ENCODE measurements at regions not wholly inside any gene's neighbourhood (a gene's known extent, or its start where the extent isn't known, plus 50 kb on each side); places are given as distances from the start of the nearest gene placed in this dataset.

- DNase-seq (ENCODE audit: low read depth) = no peak
- no peak for TF ChIP-seq CTCF (IDR thresholded peaks at IDR 0.05; ENCODE audit: insufficient read depth, low read depth, low read length, missing control alignments)
- H3K4me3 ChIP-seq (ENCODE audit: low read depth, low read length) = no peak overlapping the region
Measured at GRCh38 chr18:47720741-47721140, 209.7 kb downstream of the SMAD2 start.

- TF ChIP-seq CTCF (IDR thresholded peaks at IDR 0.05; ENCODE audit: insufficient read depth, low read depth, low read length, missing control alignments) = no peak
- DNase-seq (ENCODE audit: low read depth) = no peak
Measured at GRCh38 chr18:47719096-47719780, 211.2 kb downstream of the SMAD2 start.

DNA sequence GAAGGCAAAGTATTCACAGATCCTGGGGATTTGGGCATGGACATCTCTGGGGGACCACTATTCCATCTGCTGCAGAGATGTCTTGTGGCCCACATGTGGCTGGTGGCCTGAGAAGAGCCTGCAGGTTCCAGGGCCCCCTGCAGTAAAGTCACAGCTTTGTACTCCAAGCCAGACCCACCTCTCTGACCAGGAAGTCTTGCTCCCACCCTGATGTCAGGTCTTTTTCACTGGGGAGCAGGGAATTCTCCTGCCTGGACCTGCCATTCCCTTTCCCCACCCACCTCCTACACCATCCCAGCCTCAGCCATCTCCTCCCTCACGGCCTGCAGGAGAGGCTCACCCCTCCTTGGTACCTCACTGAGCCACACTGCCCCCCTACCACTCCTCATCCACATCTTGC lies 211.8 kb downstream of the SMAD2 start:
- TF ChIP-seq CTCF (IDR thresholded peaks at IDR 0.05; ENCODE audit: insufficient read depth, low read depth, low read length, missing control alignments) = no peak
- H3K4me3 ChIP-seq (ENCODE audit: low read depth, low read length) = no peak overlapping the region
- no peak for DNase-seq (ENCODE audit: low read depth)

More at GRCh38 chr18:47719096-47719780, 211.2 kb downstream of the SMAD2 start:
- H3K4me3 ChIP-seq (ENCODE audit: low read depth, low read length) = no peak overlapping the region

- no peak for TF ChIP-seq CTCF (IDR thresholded peaks at IDR 0.05; ENCODE audit: insufficient read depth, low read depth, low read length, missing control alignments)
- no peak for DNase-seq (ENCODE audit: low read depth)
- H3K4me3 ChIP-seq (ENCODE audit: low read depth, low read length) = no peak overlapping the region
Measured at GRCh38 chr18:47717257-47717656, 213.2 kb downstream of the SMAD2 start.

- DNase-seq (ENCODE audit: low read depth) = no peak
- no peak for TF ChIP-seq CTCF (IDR thresholded peaks at IDR 0.05; ENCODE audit: insufficient read depth, low read depth, low read length, missing control alignments)
- no peak overlapping the region for H3K4me3 ChIP-seq (ENCODE audit: low read depth, low read length)
Measured at GRCh38 chr18:47716632-47717185, 213.8 kb downstream of the SMAD2 start.

- DNase-seq (ENCODE audit: low read depth) = no peak
- no peak overlapping the region for H3K4me3 ChIP-seq (ENCODE audit: low read depth, low read length)
Measured at GRCh38 chr18:47710451-47710850, 220.0 kb downstream of the SMAD2 start.

More at GRCh38 chr18:47710451-47710850, 220.0 kb downstream of the SMAD2 start:
- TF ChIP-seq CTCF (IDR thresholded peaks at IDR 0.05; ENCODE audit: insufficient read depth, low read depth, low read length, missing control alignments) = no peak
